Stimulated activated CD4-positive, alpha-beta T cell treated with anti-CD3 and anti-CD28 coated beads, Interleukin-15, amount 100 ng/mL, for 48 hours (primary cell): ENCODE measurements at regions not wholly inside any gene's neighbourhood (a gene's known extent, or its start where the extent isn't known, plus 50 kb on each side); places are given as distances from the start of the nearest gene placed in this dataset.

Experiments
- DNase-seq, 2 donors: peaks; one replicate each; pipeline ENCODE4 v3.0.0-alpha.2; 2020; ENCODE audit warnings: low read depth in 2 of 2

DNA sequence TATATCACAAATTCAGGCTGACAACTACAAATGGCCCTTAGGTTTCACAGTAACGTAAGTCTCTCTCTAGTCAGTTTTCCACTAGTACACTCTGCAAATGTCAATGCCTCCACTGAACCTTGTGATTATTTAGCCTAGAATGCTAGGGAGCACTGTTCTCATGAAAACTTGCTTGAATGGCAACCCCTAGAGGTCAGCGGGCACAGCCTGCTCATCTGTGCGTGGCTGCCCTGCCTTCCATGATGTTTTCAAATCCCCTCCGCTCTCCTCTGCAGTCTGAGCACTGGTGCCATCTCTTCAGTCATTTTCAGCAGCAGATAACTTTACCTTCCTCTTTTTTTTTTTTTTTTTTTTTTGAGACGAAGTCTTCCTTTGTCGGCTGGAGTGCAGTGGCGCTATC lies 84.1 kb upstream of the GULP1 start:
- no peak for DNase-seq

DNA sequence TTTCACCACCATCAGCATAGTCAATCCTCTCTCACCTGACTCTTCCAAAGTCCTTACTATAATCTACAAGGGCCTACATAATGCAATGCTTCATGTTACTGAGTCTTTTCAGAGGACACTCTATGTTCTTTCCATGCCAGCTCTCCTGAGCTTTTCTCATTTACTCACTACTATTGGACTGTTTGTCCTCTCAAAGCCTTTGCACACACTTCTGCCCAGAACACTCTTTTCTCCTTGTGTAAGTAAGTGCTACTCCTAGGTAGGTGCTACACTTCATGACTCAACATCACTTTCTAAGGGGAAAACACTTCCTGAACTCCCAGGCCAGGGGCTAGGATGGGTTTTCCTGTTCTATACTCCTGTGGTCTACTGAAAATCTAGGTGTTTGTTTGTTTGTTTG lies 82.5 kb upstream of the GULP1 start:
- no peak for DNase-seq

DNA sequence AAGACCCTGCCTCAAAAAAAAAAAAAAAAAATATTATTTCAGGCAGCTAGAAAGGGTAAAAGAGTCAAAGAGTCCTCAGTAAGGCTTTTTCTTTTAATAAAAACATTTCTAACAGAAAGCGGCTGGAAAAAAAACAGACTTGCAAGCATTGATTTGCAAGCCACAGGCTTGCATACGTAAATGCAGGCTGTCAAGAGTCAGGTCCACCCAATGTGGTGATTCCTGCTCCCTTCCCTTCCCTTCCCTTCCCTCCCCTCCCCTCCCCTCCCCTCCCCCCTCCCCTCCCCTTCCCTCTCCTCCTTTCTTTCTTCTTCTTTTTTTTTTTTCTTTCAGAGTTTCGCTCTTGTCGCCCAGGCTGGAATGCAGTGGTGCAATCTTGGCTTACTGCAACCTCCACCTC lies 74.4 kb upstream of the GULP1 start:
- DNase-seq: no peak

DNA sequence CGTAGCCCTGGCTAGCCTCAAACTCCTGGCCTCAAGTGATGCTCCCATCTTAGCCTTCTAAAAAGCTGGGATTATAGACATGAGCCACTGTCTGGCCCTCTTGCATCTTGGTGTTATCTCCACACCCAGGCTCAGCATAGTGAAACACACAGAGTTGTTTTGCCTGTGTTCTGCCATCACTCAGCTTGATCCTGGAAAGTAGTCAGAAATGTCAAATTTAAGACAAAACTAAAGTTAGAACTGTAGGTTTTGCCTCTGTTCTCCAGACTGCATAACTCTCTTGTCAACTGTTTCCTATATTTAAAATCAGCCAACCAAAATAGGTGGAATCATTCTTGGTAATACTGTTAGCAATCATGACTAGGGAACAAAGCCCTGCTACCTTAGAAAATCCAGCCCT lies 72.1 kb upstream of the GULP1 start:
- no peak for DNase-seq

DNA sequence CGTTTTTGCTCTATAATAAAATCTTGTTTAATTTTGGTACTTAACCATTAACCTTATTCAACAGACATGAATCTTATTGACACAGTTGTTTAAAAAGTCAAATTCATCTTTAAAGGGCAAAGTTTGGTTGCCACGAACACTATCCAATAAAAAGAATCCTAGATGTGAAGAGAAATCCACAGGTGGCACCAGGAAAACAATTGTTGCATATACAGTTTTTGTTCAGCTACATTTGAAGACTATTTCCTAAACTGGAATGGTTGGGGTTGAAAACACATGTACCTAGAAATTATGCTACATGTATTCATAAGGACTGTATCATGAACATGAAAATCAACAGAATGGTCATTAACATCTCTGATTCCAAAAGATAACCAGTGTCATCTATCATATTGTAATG lies 71.1 kb upstream of the GULP1 start:
- DNase-seq: no peak

DNA sequence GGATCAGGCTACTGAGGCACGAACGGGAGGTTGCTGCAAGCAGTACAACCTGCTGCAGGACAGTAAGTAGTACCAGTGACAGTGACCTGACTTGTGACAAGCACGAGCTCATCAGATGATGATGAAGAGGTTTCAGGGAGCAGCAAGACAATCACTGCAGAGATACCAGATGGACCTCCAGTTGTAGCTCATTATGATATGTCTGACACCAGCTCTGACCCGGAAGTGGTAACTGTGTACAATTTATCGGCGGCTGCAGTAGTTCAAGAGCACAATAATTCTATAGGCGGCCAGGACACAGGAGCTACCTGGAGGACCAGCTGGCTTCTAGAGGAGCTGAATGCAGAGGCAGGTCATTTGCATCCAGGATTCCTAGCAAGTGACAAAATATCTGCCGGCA lies 64.0 kb upstream of the GULP1 start:
- no peak for DNase-seq

DNA sequence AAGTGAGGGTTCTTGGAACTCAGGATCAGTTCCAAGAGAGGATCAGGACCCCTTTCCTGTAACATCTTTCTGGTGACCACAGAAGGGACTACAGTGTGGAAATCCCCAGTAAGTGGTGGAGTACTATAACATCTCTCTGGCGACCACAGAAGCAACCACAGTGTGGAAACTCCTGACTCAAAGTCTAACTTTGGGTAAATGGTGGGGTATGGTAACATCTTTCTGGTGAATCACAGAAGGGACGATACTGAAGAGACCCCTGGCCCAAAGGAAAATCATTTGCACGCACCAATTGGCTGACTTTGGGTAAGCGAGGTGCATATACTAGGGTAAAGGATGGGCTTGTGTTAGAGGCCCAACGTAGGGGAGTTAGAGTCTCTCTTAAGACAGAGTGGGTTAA lies 56.3 kb upstream of the GULP1 start:
- no peak for DNase-seq

DNA sequence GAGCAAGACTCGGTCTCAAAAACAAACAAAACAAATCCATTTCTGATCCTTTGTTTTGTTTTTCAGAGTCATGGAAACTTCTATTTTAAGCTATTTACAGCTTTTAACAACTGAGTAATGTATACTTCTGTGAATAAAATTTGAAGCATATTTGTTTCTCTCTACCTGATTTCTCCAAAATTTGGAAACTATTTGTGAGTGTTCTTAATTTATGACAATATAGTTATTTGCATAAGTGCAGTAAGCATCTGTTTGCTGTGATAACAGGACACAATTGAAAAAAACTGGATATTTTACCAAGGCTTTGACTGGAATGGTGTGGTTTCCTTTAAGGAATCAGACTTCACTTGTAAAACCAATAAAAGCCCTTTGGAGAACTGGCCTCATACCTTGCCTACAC lies 53.3 kb upstream of the GULP1 start:
- no peak for DNase-seq
